ENCODE measurements at regions not wholly inside any gene's neighbourhood (a gene's known extent, or its start where the extent isn't known, plus 50 kb on each side); places are given as distances from the start of the nearest gene placed in this dataset.

- TF ChIP-seq REST (IDR thresholded peaks at IDR 0.05; ENCODE audit: insufficient read depth in 1 of 2, low read depth in 2 of 2, low read length in 1 of 2) (no peak), CTCF (IDR thresholded peaks at IDR 0.05) (no peak), POLR2AphosphoS5 (IDR thresholded peaks at IDR 0.05; ENCODE audit: low read depth, low read length) (no peak)
Observed at GRCh38 chr13:67366533-67366932, 136.4 kb upstream of the PCDH9 start.
